ENCODE measurements at regions not wholly inside any gene's neighbourhood (a gene's known extent, or its start where the extent isn't known, plus 50 kb on each side); places are given as distances from the start of the nearest gene placed in this dataset.

DNA sequence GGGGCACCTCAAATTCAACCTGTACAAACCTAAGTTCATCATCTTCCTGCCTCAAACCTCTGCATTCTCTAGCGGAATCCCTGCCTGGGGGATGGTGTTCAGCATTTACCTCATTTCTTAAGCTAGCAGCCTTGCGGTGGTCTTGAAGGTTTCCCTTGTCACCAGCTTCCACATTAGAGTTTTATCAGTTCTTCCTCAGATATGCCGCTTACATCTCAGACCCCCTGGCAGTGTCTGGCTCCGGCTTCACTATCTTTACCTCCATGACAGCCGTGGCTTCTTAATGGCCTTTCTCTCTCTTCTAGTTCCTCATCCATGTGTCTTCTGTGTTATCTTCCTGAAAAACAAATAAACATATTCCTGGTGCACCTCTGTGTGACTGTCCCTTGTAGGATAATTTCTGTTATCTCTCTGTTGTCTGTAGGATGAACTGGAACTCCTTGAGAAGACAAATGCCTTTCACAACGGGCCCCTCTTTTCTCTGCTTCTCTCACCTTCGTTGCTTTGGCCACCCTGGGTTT is 101.1 kb upstream of the BMPER start:
- H3K9ac ChIP-seq (ENCODE audit: low read length), result no peak overlapping the region
- no peak overlapping the region for H3K4me3 ChIP-seq (ENCODE audit: low read length)
- no peak overlapping the region for H3K27ac ChIP-seq (ENCODE audit: low read depth, low read length)
- no peaks in the 10 kb centered on the region for H3K36me3 ChIP-seq (ENCODE audit: control insufficient read depth, insufficient read depth, low read length)
- H3K4me1 ChIP-seq (ENCODE audit: control insufficient read depth, insufficient read depth, low read length), result no peaks in the 10 kb centered on the region
- no peaks in the 10 kb centered on the region for H3K27me3 ChIP-seq (ENCODE audit: control insufficient read depth, insufficient read depth, low read length)

DNA sequence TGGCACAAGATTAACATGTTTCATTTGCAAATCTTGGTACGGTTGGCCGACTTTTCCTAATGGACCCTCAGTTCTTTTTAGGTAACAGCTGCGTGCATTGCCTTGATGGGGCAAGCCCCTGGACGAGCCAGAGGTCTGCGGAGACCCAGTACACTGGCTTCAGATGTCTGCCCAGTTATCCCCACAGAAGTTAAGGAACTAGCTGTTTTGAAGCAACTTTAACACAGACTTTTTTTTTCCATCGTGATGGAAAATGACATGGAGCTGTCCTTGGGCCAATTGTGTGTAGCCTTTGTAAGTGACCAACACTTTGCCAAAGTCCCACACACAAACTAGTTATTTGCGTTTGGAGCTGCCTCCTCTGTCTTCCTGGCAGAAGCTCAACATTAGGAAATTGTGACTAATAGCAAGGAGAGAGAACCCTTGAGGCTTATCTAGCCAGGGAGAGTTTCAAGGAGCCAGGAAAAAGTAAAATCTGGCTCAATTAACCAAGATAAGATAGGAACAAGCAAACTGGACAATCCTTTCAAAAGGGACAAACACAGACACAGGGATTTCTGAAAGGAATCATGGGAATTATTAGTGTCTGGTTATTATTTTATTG is 99.6 kb upstream of the BMPER start:
- Histone ChIP-seq H3K27me3 (ENCODE audit: control insufficient read depth, insufficient read depth, low read length) (no peaks in the 10 kb centered on the region), H3K9ac (ENCODE audit: low read length) (no peak overlapping the region), H3K4me3 (ENCODE audit: low read length) (no peak overlapping the region), H3K36me3 (ENCODE audit: control insufficient read depth, insufficient read depth, low read length) (no peaks in the 10 kb centered on the region), H3K4me1 (ENCODE audit: control insufficient read depth, insufficient read depth, low read length) (no peaks in the 10 kb centered on the region), H3K27ac (ENCODE audit: low read depth, low read length) (no peak overlapping the region)

GRCh38 chr7:33806298-33807154 is 98.8 kb upstream of the BMPER start:
- no peak overlapping the region for H3K27ac ChIP-seq (ENCODE audit: low read depth, low read length)
- no peak overlapping the region for H3K9ac ChIP-seq (ENCODE audit: low read length)
- H3K27me3 ChIP-seq (ENCODE audit: control insufficient read depth, insufficient read depth, low read length), result no peaks in the 10 kb centered on the region
- no peak overlapping the region for H3K4me3 ChIP-seq (ENCODE audit: low read length)
- H3K4me1 ChIP-seq (ENCODE audit: control insufficient read depth, insufficient read depth, low read length), result no peaks in the 10 kb centered on the region
- no peaks in the 10 kb centered on the region for H3K36me3 ChIP-seq (ENCODE audit: control insufficient read depth, insufficient read depth, low read length)

DNA sequence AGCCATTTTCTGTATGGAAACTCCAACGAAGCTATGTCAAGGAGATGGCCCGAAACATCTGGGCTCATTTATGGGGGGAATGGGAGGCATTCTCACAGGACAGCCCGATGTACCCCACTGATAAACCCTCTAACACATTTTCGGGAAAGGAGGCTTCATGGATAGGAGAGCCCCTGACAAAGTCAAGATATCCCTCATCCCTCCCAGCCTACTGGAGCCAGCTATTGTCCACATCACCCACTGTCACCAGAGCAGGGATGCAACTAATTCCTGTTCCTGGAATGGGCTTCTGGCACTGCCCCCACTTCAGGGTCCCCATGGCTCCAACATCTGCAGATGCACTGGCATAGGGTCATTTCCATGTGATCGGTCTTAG is 98.2 kb upstream of the BMPER start:
- H3K27me3 ChIP-seq (ENCODE audit: control insufficient read depth, insufficient read depth, low read length), result no peaks in the 10 kb centered on the region
- no peak overlapping the region for H3K4me3 ChIP-seq (ENCODE audit: low read length)
- H3K36me3 ChIP-seq (ENCODE audit: control insufficient read depth, insufficient read depth, low read length), result no peaks in the 10 kb centered on the region
- H3K4me1 ChIP-seq (ENCODE audit: control insufficient read depth, insufficient read depth, low read length), result no peaks in the 10 kb centered on the region
- no peak overlapping the region for H3K27ac ChIP-seq (ENCODE audit: low read depth, low read length)
- H3K9ac ChIP-seq (ENCODE audit: low read length), result no peak overlapping the region

GRCh38 chr7:33807779-33808482 is 97.4 kb upstream of the BMPER start:
- Histone ChIP-seq H3K27ac (ENCODE audit: low read depth, low read length) (no peak overlapping the region), H3K9ac (ENCODE audit: low read length) (no peak overlapping the region), H3K4me3 (ENCODE audit: low read length) (no peak overlapping the region), H3K36me3 (ENCODE audit: control insufficient read depth, insufficient read depth, low read length) (no peaks in the 10 kb centered on the region), H3K4me1 (ENCODE audit: control insufficient read depth, insufficient read depth, low read length) (no peaks in the 10 kb centered on the region), H3K27me3 (ENCODE audit: control insufficient read depth, insufficient read depth, low read length) (no peaks in the 10 kb centered on the region)

DNA sequence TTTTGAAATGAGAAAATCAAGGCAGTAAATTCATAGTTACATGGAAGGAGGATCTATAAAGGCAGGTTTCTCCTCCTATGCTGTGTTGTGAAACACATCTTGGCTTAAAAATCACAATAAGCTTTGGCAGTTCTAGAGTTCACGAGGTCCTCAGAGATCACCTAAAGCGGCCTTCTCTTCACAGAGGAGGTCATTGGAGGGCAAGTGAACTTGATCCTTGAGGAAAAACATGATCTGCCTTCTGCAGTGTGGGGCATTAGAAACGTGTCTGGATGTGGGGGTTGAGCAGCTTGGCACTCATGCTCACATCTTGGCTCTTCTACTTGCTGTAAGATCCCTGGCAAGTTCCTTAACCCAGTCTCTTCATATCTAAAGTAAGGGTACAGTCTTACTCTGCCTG is 96.1 kb upstream of the BMPER start:
- no peaks in the 10 kb centered on the region for H3K36me3 ChIP-seq (ENCODE audit: control insufficient read depth, insufficient read depth, low read length)
- no peak overlapping the region for H3K4me3 ChIP-seq (ENCODE audit: low read length)
- H3K4me1 ChIP-seq (ENCODE audit: control insufficient read depth, insufficient read depth, low read length), result no peaks in the 10 kb centered on the region
- no peaks in the 10 kb centered on the region for H3K27me3 ChIP-seq (ENCODE audit: control insufficient read depth, insufficient read depth, low read length)
- no peak overlapping the region for H3K9ac ChIP-seq (ENCODE audit: low read length)
- H3K27ac ChIP-seq (ENCODE audit: low read depth, low read length), result no peak overlapping the region

- Histone ChIP-seq H3K9ac (ENCODE audit: low read length) (no peak overlapping the region), H3K27me3 (ENCODE audit: control insufficient read depth, insufficient read depth, low read length) (no peaks in the 10 kb centered on the region), H3K36me3 (ENCODE audit: control insufficient read depth, insufficient read depth, low read length) (no peaks in the 10 kb centered on the region), H3K27ac (ENCODE audit: low read depth, low read length) (no peak overlapping the region), H3K4me1 (ENCODE audit: control insufficient read depth, insufficient read depth, low read length) (no peaks in the 10 kb centered on the region), H3K4me3 (ENCODE audit: low read length) (no peak overlapping the region)
These were observed 95.0 kb upstream of the BMPER start for GRCh38 chr7:33810356-33810755.

- Histone ChIP-seq H3K9ac (ENCODE audit: low read length) (no peak overlapping the region), H3K4me1 (ENCODE audit: control insufficient read depth, insufficient read depth, low read length) (no peaks in the 10 kb centered on the region), H3K27me3 (ENCODE audit: control insufficient read depth, insufficient read depth, low read length) (no peaks in the 10 kb centered on the region), H3K36me3 (ENCODE audit: control insufficient read depth, insufficient read depth, low read length) (no peaks in the 10 kb centered on the region), H3K4me3 (ENCODE audit: low read length) (no peak overlapping the region), H3K27ac (ENCODE audit: low read depth, low read length) (no peak overlapping the region)
These were observed 92.0 kb upstream of the BMPER start for GRCh38 chr7:33813331-33813730.

- H3K27me3 ChIP-seq (ENCODE audit: control insufficient read depth, insufficient read depth, low read length), result no peaks in the 10 kb centered on the region
- no peaks in the 10 kb centered on the region for H3K36me3 ChIP-seq (ENCODE audit: control insufficient read depth, insufficient read depth, low read length)
- H3K27ac ChIP-seq (ENCODE audit: low read depth, low read length), result no peak overlapping the region
- no peaks in the 10 kb centered on the region for H3K4me1 ChIP-seq (ENCODE audit: control insufficient read depth, insufficient read depth, low read length)
- H3K4me3 ChIP-seq (ENCODE audit: low read length), result no peak overlapping the region
- no peak overlapping the region for H3K9ac ChIP-seq (ENCODE audit: low read length)
These were observed 90.9 kb upstream of the BMPER start for GRCh38 chr7:33814400-33814799.

- no peak overlapping the region for H3K4me3 ChIP-seq (ENCODE audit: low read length)
- no peaks in the 10 kb centered on the region for H3K4me1 ChIP-seq (ENCODE audit: control insufficient read depth, insufficient read depth, low read length)
- H3K27me3 ChIP-seq (ENCODE audit: control insufficient read depth, insufficient read depth, low read length), result no peaks in the 10 kb centered on the region
- no peaks in the 10 kb centered on the region for H3K36me3 ChIP-seq (ENCODE audit: control insufficient read depth, insufficient read depth, low read length)
- no peak overlapping the region for H3K27ac ChIP-seq (ENCODE audit: low read depth, low read length)
- no peak overlapping the region for H3K9ac ChIP-seq (ENCODE audit: low read length)
These were observed 90.4 kb upstream of the BMPER start for GRCh38 chr7:33814936-33815335.

- H3K27ac ChIP-seq (ENCODE audit: low read depth, low read length), result no peak overlapping the region
- H3K9ac ChIP-seq (ENCODE audit: low read length), result no peak overlapping the region
- no peaks in the 10 kb centered on the region for H3K4me1 ChIP-seq (ENCODE audit: control insufficient read depth, insufficient read depth, low read length)
- H3K36me3 ChIP-seq (ENCODE audit: control insufficient read depth, insufficient read depth, low read length), result no peaks in the 10 kb centered on the region
- no peaks in the 10 kb centered on the region for H3K27me3 ChIP-seq (ENCODE audit: control insufficient read depth, insufficient read depth, low read length)
- no peak overlapping the region for H3K4me3 ChIP-seq (ENCODE audit: low read length)
These were observed 90.0 kb upstream of the BMPER start for GRCh38 chr7:33815336-33815735.

DNA sequence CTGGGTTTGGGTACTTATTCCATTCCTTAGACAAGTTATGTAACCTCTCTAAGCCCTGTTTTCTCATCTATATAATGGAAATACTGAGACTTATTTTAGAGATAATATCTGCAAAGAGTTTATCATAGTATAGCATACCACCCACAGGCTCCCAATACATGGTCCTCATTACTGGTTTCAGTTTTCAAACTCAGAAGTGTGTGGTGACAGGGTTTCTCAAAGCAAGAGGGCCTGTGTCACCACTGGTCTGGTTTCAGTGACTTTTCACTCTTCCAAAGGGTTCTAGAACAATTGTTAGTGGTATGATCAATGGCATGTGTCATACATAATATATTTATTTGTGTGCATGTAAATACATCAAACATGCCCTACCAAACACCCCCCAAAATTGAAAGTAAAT is 89.2 kb upstream of the BMPER start:
- Histone ChIP-seq H3K27ac (ENCODE audit: low read depth, low read length) (no peak overlapping the region), H3K9ac (ENCODE audit: low read length) (no peak overlapping the region), H3K36me3 (ENCODE audit: control insufficient read depth, insufficient read depth, low read length) (no peaks in the 10 kb centered on the region), H3K27me3 (ENCODE audit: control insufficient read depth, insufficient read depth, low read length) (no peaks in the 10 kb centered on the region), H3K4me3 (ENCODE audit: low read length) (no peak overlapping the region), H3K4me1 (ENCODE audit: control insufficient read depth, insufficient read depth, low read length) (no peaks in the 10 kb centered on the region)

Measured in rectal smooth muscle tissue (tissue), 1 donor.